GM18507 (cell line): ENCODE measurements at regions not wholly inside any gene's neighbourhood (a gene's known extent, or its start where the extent isn't known, plus 50 kb on each side); places are given as distances from the start of the nearest gene placed in this dataset.

ENCODE experiments used
- DNase-seq: peaks from one replicate; pipeline ENCODE4 v3.0.0; 2011; ENCODE audit warnings: low read depth; ENCODE audit not compliant: insufficient read length; ENCODE audit errors: extremely low spot score
- FAIRE-seq: peaks from 2 replicates; lab custom pipeline; 2011; peaks lifted over from hg19 to GRCh38; lab: Jason Lieb, UNC

GRCh38 chr10:128219295-128219694 lies 93.1 kb upstream of the MKI67 start:
- DNase-seq (no peak), FAIRE-seq (no peak)

GRCh38 chr10:128220021-128220420 lies 93.8 kb upstream of the MKI67 start:
- FAIRE-seq (no peak), DNase-seq (no peak)

DNA sequence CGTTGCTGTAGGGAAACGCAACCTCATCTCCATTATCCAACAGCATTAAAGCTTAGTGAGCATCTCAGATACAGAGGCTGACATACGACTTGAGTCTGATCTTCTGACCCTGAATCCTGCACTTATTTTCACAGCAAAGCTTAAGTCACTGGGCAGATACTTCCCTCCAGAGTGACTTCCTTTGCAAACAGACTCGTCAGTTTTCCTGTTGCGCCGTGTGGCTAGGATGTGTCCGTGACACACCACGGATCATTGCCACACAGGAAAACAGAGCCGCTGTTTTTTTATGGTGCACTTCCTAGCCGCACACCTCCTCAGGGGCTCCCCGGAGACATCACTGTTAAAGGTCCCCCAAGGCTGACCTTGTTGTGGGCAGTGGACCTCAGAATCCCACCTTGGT lies 94.9 kb upstream of the MKI67 start:
- DNase-seq (no peak), FAIRE-seq (no peak)

DNA sequence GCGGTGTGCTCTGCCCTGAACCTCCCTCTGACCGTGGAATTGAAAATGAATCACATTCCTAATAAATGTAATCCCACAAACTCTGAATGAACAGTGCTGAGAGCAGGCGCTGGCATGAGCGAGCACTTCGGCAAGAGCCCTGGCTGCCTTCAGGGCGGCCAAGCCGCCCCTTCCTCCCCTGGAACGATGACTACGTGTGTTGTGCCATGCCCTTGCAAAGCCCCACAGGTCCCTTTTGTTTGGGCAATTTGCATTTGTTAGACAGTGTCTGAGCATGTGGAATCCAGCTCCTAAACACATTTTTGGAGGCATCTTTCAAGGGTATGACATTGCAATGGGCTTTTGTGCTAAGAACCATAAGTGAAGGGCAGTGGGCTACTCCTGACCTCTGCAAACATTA lies 95.6 kb upstream of the MKI67 start:
- FAIRE-seq (no peak), DNase-seq (no peak)

DNA sequence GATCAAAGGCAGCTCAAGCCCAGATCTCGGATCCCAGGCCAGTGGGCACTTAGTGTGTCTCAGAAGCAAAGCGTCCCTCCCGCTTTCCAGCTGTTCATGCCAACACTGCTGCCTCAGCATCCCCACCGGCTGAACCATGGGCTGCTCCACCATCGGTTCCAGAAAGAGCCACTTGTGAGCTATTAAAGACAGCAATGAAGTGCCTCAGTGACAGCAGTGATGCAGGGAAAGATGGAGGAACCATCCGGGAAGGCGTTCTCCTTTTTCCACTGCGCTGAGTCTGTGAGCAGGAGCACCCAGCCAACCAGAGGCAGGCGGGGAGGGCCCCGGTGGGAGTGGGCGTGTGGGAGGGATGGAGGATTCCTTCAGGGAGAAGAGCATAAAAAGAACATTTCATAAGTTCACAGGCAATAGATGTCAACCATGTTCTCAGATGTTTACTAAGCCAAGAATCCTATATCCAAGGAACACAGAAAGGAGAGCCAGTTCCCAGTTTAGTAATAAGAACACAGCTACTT lies 96.2 kb upstream of the MKI67 start:
- DNase-seq (no peak), FAIRE-seq (no peak)

GRCh38 chr10:128230401-128230800 lies 104.2 kb upstream of the MKI67 start:
- FAIRE-seq (no peak), DNase-seq (no peak)

DNA sequence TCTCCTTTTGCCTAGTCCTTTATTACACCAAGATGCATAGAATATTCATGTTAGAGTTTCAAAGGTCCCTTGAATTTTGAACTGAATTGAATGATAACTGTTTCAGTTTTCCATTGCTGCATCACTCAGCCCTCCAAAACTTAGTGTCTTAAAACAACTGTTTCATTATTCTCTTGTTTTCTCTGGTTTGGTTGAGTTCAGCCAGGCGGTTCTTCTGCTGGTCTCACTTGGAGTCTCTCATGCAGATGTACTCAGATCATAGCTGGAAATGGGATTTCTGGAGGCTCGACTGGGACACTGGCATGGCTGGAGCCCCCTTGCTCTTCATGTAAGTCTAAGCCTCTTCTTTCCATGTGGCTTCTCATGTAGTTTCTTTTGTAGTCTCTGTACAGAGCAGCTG lies 107.2 kb upstream of the MKI67 start:
- FAIRE-seq = no peak

GRCh38 chr10:128237710-128238109 lies 111.5 kb upstream of the MKI67 start:
- no peak for DNase-seq
- no peak for FAIRE-seq

More for the DNA sequence above, 107.2 kb upstream of the MKI67 start:
- DNase-seq = no peak

DNA sequence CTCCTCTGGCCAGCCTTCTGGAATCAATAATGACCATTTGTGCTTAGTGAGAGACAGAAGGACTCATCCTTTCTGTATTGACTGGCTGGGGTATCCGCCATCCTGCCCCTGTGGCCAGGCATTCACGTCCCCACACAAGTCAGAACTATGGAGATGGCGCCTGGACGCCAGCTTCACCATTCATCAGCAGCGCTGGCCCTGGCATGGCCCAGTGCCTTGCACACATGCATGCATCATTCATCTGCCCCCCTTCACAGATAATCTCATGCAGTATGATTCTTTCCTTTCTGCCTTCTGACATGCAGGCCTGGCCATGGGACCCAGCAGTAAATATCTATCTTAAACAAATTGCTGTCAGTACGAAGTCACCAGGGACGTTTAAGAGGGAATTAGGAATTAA lies 114.8 kb upstream of the MKI67 start:
- DNase-seq (no peak), FAIRE-seq (no peak)

GRCh38 chr10:128242641-128243040 lies 116.4 kb upstream of the MKI67 start:
- no peak for FAIRE-seq

DNA sequence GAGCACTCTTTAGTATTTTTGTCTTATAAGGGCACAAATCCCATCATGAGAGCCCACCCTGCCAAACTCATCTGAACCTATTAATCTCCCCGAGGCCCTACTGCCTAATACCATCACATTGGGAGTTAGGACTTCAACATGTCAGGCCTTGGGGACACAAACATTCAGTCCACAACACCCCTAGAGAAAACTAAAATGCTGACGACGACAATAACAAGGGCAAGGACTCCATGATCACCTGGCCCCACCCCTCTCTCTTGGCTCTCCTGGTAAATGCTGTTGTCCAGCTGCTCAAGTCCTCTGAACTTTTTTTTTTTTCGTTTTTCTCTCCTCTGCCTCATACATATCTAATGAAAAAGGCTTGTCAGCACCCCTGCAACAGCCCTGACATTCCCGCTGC lies 118.8 kb upstream of the MKI67 start:
- FAIRE-seq (no peak), DNase-seq (no peak)

More at GRCh38 chr10:128242641-128243040, 116.4 kb upstream of the MKI67 start:
- no peak for DNase-seq

DNA sequence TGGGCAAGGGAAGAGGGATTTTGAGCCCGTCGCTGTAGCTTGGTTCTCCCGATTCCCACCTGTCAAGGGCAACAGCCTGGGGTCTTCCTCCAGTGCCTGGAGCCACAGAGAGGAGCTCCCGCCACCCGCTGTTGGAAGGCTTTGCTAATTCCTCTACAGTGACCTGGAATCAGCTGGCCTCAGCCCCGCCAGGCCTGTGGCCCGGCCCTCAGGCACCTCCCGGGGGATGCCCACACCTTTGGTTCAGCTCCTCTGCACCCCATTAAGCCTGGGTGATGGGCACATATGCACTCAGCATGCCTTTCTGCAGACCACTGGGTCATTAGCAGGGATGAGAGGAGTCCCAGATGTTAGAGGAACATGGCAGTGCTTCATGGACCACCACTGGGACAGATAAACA lies 121.4 kb upstream of the MKI67 start:
- FAIRE-seq = no peak
- no peak for DNase-seq

- no peak for DNase-seq
- no peak for FAIRE-seq
These were observed 128.3 kb upstream of the MKI67 start for GRCh38 chr10:128254476-128254875.

- DNase-seq (no peak), FAIRE-seq (no peak)
These were observed 131.2 kb upstream of the MKI67 start for GRCh38 chr10:128257428-128257827.

DNA sequence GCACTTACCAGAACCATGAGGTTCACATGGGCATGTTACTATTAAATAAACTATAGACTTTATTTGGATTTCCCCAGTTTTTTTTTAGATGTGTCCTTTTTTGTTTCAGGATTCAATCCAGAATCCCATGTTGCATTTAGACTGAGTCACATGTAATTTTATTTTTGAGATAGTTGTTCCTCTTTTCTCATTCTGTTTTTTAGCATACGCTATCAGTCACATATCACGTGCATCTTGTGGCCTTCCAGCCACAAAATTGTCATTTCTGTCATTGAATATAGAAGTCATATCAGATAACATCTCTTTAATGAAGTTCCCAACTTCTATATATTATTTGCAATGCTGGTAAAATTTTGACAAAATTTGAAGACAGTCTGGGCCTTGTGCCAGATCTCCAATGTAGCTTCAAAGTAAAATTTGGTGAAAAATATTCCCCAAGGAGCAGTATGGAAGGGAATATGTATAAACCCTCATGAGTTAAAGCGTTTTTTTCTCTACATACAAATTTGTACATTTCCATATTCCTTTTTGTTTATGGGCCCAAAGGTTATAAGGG lies 132.3 kb upstream of the MKI67 start:
- FAIRE-seq = no peak
- no peak for DNase-seq

GRCh38 chr10:128263891-128264688 lies 137.9 kb upstream of the MKI67 start:
- FAIRE-seq (peak; percentile 24), DNase-seq (no peak)

- DNase-seq = no peak
- no peak for FAIRE-seq
These were observed 139.4 kb upstream of the MKI67 start for GRCh38 chr10:128265596-128265995.

DNA sequence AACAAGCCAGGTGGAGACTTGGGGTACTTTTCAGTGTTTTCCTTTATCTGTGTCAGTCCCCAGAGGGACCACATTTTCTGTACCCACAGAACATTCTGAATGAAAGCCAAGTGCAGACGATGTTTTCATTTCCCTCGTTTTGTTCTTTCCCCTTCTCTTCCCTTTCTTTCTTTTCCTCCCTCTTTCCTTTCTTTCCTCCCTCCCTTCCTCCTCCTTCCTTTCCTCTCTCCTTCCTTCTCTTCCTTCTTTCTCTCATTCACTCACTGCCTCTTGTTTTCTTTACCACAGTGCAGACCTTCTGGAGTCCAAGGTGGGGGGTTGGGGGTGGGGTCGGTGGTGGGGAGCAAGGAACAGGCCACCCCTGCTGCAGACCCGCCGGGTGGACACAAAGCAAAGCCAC lies 141.4 kb upstream of the MKI67 start:
- FAIRE-seq = no peak
- no peak for DNase-seq

- DNase-seq (peak; percentile 9), FAIRE-seq (no peak)
These were observed 141.9 kb upstream of the MKI67 start for GRCh38 chr10:128268015-128268722.

GRCh38 chr10:128274938-128275337 lies 148.7 kb upstream of the MKI67 start:
- FAIRE-seq = no peak

More at GRCh38 chr10:128274938-128275337, 148.7 kb upstream of the MKI67 start:
- DNase-seq = no peak
